HCT116 (cell line): ENCODE measurements at regions not wholly inside any gene's neighbourhood (a gene's known extent, or its start where the extent isn't known, plus 50 kb on each side); places are given as distances from the start of the nearest gene placed in this dataset.

Experiments used
- ATAC-seq: fragments of 200-7000 bp; cut with Tn5 transposase; 2 replicates; pipeline ENCODE4 v1.9.1; 2020; ENCODE audit warnings: mild to moderate bottlenecking, moderate library complexity
- BruUV-seq: library from RNA; stranded (reverse); fragments of 400-500 nt; replicated peaks from 2 replicates; lab custom pipeline; 2021; lab: Mats Ljungman, UMichigan
- CTCF ChIA-PET: fragments of 300-600 bp; sonication (Branson Sonifier 250); formaldehyde crosslinking; loops from one replicate; lab custom pipeline; 2021; ENCODE audit warnings: antibody characterized with exemption; lab: Charles Lee
- POLR2A ChIA-PET: fragments of 300-600, 350-600 bp; sonication (Branson Sonifier 250); formaldehyde crosslinking; loops from one replicate; lab custom pipeline; 2021; ENCODE audit warnings: antibody characterized with exemption; lab: Charles Lee
- RAD21 ChIA-PET, 2 experiments: fragments of 300-600 bp; sonication (Branson Sonifier 250); formaldehyde crosslinking; loops; one replicate each; lab custom pipeline; 2023; ENCODE audit warnings: low total read pairs in 2 of 2; ENCODE audit not compliant: uncharacterized antibody in 2 of 2, unreplicated experiment in 2 of 2, low non-redundant PET in 1 of 2; lab: Charles Lee
- DNase-seq: peaks from one replicate; pipeline ENCODE4 v3.0.0-alpha.2; 2010; ENCODE audit warnings: low read depth, low spot score
- H2AFZ ChIP-seq: fragments of 200-600 bp; shearing (Covaris generic), sonication (generic); 2 replicates; pipeline ENCODE4 v1.6.1; 2017; ENCODE audit warnings: low read depth, mixed run types, mixed read lengths, antibody characterized with exemption, low read length; ENCODE audit not compliant: poor library complexity, severe bottlenecking
- H3K27ac ChIP-seq: 2 replicates; pipeline ENCODE4 v1.5.1; 2012; ENCODE audit warnings: low read depth, low read length
- H3K27me3 ChIP-seq: fragments of 200-600 bp; sonication (generic); 2 replicates; pipeline ENCODE4 v1.6.1; 2016; ENCODE audit warnings: mixed run types, low read length, mixed read lengths; ENCODE audit not compliant: insufficient read depth
- H3K36me3 ChIP-seq, 2 experiments: fragments of 200-500 bp in 1 of 2; fragments of 200-600 bp in 1 of 2; sonication (Bioruptor generic) in 1 of 2; sonication (generic) in 1 of 2; 2 replicates each; pipeline versions ENCODE4 v1.5.1 to v1.6.1; 2014 to 2016; ENCODE audit warnings: low read length in 2 of 2, inconsistent platforms in 1 of 2, mixed read lengths in 1 of 2, mixed run types in 1 of 2; ENCODE audit not compliant: insufficient read depth in 2 of 2, control insufficient read depth in 1 of 2
- H3K4me1 ChIP-seq, 2 experiments: fragments of 200-600 bp in 1 of 2; sonication (generic) in 1 of 2; 2 replicates each; pipeline versions ENCODE4 v1.5.1 to v1.6.1; 2012 to 2017; ENCODE audit warnings: low read length in 2 of 2, inconsistent platforms in 1 of 2, mild to moderate bottlenecking in 1 of 2, mixed read lengths in 1 of 2, mixed run types in 1 of 2, moderate library complexity in 1 of 2; ENCODE audit not compliant: insufficient read depth in 2 of 2, control insufficient read depth in 1 of 2
- H3K4me2 ChIP-seq: fragments of 200-600 bp; sonication (generic); 2 replicates; pipeline ENCODE4 v1.6.1; 2017; ENCODE audit warnings: mixed run types, low read length, mixed read lengths
- H3K4me3 ChIP-seq, 2 experiments: fragments of 200-600 bp in 1 of 2; sonication (generic) in 1 of 2; replicated peaks in 1 of 2; 2 replicates each; pipeline ENCODE4 v1.5.1; 2011 to 2016; ENCODE audit warnings: low read length in 2 of 2, control low read depth in 1 of 2, low read depth in 1 of 2, mild to moderate bottlenecking in 1 of 2, mixed read lengths in 1 of 2, mixed run types in 1 of 2
- H3K79me2 ChIP-seq: fragments of 200-600 bp; sonication (generic); 2 replicates; pipeline ENCODE4 v1.6.1; 2017; ENCODE audit warnings: mild to moderate bottlenecking, mixed run types, low read length, moderate library complexity, mixed read lengths; ENCODE audit not compliant: insufficient read depth
- H3K9ac ChIP-seq: fragments of 200-600 bp; sonication (generic); 2 replicates; pipeline ENCODE4 v1.6.1; 2016; ENCODE audit warnings: low read length, mixed read lengths
- H3K9me2 ChIP-seq: fragments of 200-600 bp; sonication (generic), shearing (Covaris generic); 2 replicates; pipeline ENCODE4 v1.6.1; 2017; ENCODE audit warnings: mixed run types, mild to moderate bottlenecking, moderate library complexity; ENCODE audit not compliant: insufficient read depth
- H3K9me3 ChIP-seq, 2 experiments: fragments of 200-500 bp in 1 of 2; fragments of 200-600 bp in 1 of 2; sonication (Bioruptor generic) in 1 of 2; sonication (generic) in 1 of 2; 2 replicates each; pipeline ENCODE4 v1.6.1; 2014 to 2017; ENCODE audit warnings: low read length in 2 of 2, mixed read lengths in 2 of 2, inconsistent platforms in 1 of 2, low read depth in 1 of 2, mild to moderate bottlenecking in 1 of 2, mixed run types in 1 of 2, moderate library complexity in 1 of 2; ENCODE audit not compliant: control insufficient read depth in 1 of 2, insufficient read depth in 1 of 2
- H4K20me1 ChIP-seq: fragments of 200-600 bp; sonication (generic), shearing (Covaris generic); 2 replicates; pipeline ENCODE4 v1.6.1; 2017; ENCODE audit warnings: mixed run types, mild to moderate bottlenecking, moderate library complexity; ENCODE audit not compliant: insufficient read depth
- CBX3 ChIP-seq: IDR thresholded peaks from 2 replicates; pipeline ENCODE4 v1.6.1; 2012; ENCODE audit warnings: low read depth
- CEBPB ChIP-seq: IDR thresholded peaks from 2 replicates; pipeline ENCODE4 v1.6.1; 2012; ENCODE audit warnings: low read depth
- CTCF ChIP-seq, 3 experiments: fragments of 200-600 bp in 1 of 3; sonication (generic) in 1 of 3; IDR thresholded peaks in 2 of 3; conservative IDR thresholded peaks in 1 of 3; 2 replicates each; pipeline ENCODE4 v1.5.1; 2012 to 2017; ENCODE audit warnings: low read depth in 2 of 3, low read length in 2 of 3, antibody characterized with exemption in 1 of 3, borderline replicate concordance in 1 of 3, control low read depth in 1 of 3, mild to moderate bottlenecking in 1 of 3, mixed read lengths in 1 of 3, mixed run types in 1 of 3, moderate library complexity in 1 of 3; ENCODE audit not compliant: insufficient read depth in 1 of 3
- EGR1 ChIP-seq: IDR thresholded peaks from 2 replicates; pipeline ENCODE4 v1.6.1; 2012; ENCODE audit warnings: low read depth
- EZH2phosphoT487 ChIP-seq: fragments of 200-600 bp; IDR thresholded peaks from 2 replicates; pipeline ENCODE4 v1.6.1; 2018; ENCODE audit warnings: antibody characterized with exemption, borderline replicate concordance
- FOSL1 ChIP-seq: IDR thresholded peaks from 2 replicates; pipeline ENCODE4 v1.6.1; 2012; ENCODE audit warnings: low read depth
- POLR2A ChIP-seq: IDR thresholded peaks from 2 replicates; pipeline ENCODE4 v1.7.0; 2011; ENCODE audit warnings: borderline replicate concordance; ENCODE audit not compliant: insufficient read depth, insufficient read length; ENCODE audit errors: extremely low read depth
- POLR2AphosphoS5 ChIP-seq: IDR thresholded peaks from 2 replicates; pipeline ENCODE4 v1.6.1; 2011; ENCODE audit warnings: mild to moderate bottlenecking, low read depth, low read length, moderate library complexity
- RAD21 ChIP-seq: IDR thresholded peaks from 2 replicates; pipeline ENCODE4 v1.6.1; 2012; ENCODE audit warnings: low read depth, mild to moderate bottlenecking
- SIN3A ChIP-seq: IDR thresholded peaks from 2 replicates; pipeline ENCODE4 v1.6.1; 2012; ENCODE audit warnings: low read depth
- SP1 ChIP-seq: IDR thresholded peaks from 2 replicates; pipeline ENCODE4 v1.6.1; 2012; ENCODE audit warnings: low read depth
- TCF7L2 ChIP-seq: IDR thresholded peaks from 2 replicates; pipeline ENCODE4 v1.7.0; 2011; ENCODE audit warnings: borderline replicate concordance, inconsistent platforms; ENCODE audit not compliant: insufficient read depth, insufficient read length; ENCODE audit errors: extremely low read depth
- YY1 ChIP-seq: IDR thresholded peaks from 2 replicates; pipeline ENCODE4 v1.6.1; 2011; ENCODE audit warnings: low read length, low read depth, moderate library complexity, mild to moderate bottlenecking; ENCODE audit not compliant: insufficient replicate concordance; ENCODE audit errors: extremely low read depth
- ZFX ChIP-seq: fragments of 450-650 bp; IDR thresholded peaks from 2 replicates; pipeline ENCODE4 v1.6.1; 2017
- ZNF274 ChIP-seq: fragments of 200-500 bp; sonication (Bioruptor generic); IDR thresholded peaks from 2 replicates; pipeline ENCODE4 v1.6.1; 2014; ENCODE audit warnings: mild to moderate bottlenecking, low read depth, low read length, inconsistent platforms
- intact Hi-C: fragments of 100-400 bp; cut with micrococcal nuclease; formaldehyde crosslinking; loops from 2 replicates; pipeline ENCODE4 v1.10.0; 2022
- TF ChIP-seq, protein P1 (sequence below): IDR thresholded peaks from 2 replicates; pipeline ENCODE4 v1.6.1; 2012
- TF ChIP-seq, protein P2 (sequence below): IDR thresholded peaks from 2 replicates; pipeline ENCODE4 v1.6.1; 2012
- TF ChIP-seq, protein P3 (sequence below): IDR thresholded peaks from 2 replicates; pipeline ENCODE4 v1.6.1; 2011; ENCODE audit warnings: mild to moderate bottlenecking, low read length, moderate library complexity; ENCODE audit not compliant: insufficient replicate concordance; ENCODE audit errors: extremely low read depth

- ATAC-seq: no peak
- H3K4me3 ChIP-seq: no peak overlapping the region
- H3K4me2 ChIP-seq: no peak overlapping the region
- no peak overlapping the region for H3K9ac ChIP-seq
- ChIA-PET RAD21 (no interaction called here), CTCF (no interaction called here), POLR2A (no interaction called here)
- no TSS peak for BruUV-seq
- no peaks in the 10 kb centered on the region for H3K4me1 ChIP-seq
- DNase-seq: no peak
- H3K36me3 ChIP-seq: no peaks in the 10 kb centered on the region
- no peak for TF ChIP-seq POLR2A
- TF ChIP-seq CEBPB: no peak
- no peak for TF ChIP-seq YY1
- TF ChIP-seq FOSL1: no peak
- TF ChIP-seq EGR1: no peak
- TF ChIP-seq, protein P1, sequence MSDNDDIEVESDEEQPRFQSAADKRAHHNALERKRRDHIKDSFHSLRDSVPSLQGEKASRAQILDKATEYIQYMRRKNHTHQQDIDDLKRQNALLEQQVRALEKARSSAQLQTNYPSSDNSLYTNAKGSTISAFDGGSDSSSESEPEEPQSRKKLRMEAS: no peak
- TF ChIP-seq TCF7L2: no peak
- TF ChIP-seq, protein P2, sequence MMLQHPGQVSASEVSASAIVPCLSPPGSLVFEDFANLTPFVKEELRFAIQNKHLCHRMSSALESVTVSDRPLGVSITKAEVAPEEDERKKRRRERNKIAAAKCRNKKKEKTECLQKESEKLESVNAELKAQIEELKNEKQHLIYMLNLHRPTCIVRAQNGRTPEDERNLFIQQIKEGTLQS: no peak
- TF ChIP-seq EZH2phosphoT487: no peak
- TF ChIP-seq RAD21: no peak
- no peak for TF ChIP-seq CTCF (IDR thresholded peaks at IDR 0.05 in 2 of 3, conservative IDR thresholded peaks at IDR 0.05 in 1 of 3; ENCODE audit: borderline replicate concordance in 1 of 3, insufficient read depth in 1 of 3, low read depth in 2 of 3, low read length in 2 of 3)
- TF ChIP-seq SP1: no peak
- TF ChIP-seq CBX3: no peak
- TF ChIP-seq ZNF274: no peak
- no peak for TF ChIP-seq SIN3A
- TF ChIP-seq, protein P3, sequence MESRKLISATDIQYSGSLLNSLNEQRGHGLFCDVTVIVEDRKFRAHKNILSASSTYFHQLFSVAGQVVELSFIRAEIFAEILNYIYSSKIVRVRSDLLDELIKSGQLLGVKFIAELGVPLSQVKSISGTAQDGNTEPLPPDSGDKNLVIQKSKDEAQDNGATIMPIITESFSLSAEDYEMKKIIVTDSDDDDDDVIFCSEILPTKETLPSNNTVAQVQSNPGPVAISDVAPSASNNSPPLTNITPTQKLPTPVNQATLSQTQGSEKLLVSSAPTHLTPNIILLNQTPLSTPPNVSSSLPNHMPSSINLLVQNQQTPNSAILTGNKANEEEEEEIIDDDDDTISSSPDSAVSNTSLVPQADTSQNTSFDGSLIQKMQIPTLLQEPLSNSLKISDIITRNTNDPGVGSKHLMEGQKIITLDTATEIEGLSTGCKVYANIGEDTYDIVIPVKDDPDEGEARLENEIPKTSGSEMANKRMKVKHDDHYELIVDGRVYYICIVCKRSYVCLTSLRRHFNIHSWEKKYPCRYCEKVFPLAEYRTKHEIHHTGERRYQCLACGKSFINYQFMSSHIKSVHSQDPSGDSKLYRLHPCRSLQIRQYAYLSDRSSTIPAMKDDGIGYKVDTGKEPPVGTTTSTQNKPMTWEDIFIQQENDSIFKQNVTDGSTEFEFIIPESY: no peak
- TF ChIP-seq POLR2AphosphoS5: no peak
- no peak for TF ChIP-seq ZFX
- H3K27me3 ChIP-seq: no peaks in the 10 kb centered on the region
- H3K9me2 ChIP-seq: no peaks in the 10 kb centered on the region
- no peaks in the 10 kb centered on the region for H4K20me1 ChIP-seq
- H2AFZ ChIP-seq: no peak overlapping the region
- no peaks in the 10 kb centered on the region for H3K9me3 ChIP-seq
- no peak overlapping the region for H3K27ac ChIP-seq
- intact Hi-C loops: no loop called here
- H3K79me2 ChIP-seq: no peaks in the 10 kb centered on the region
Measured at GRCh38 chr6:139676718-139677117, 302.3 kb upstream of the CITED2 start.
